LNCAP (cell line): ENCODE measurements at regions not wholly inside any gene's neighbourhood (a gene's known extent, or its start where the extent isn't known, plus 50 kb on each side); places are given as distances from the start of the nearest gene placed in this dataset.

Experiments
- TF ChIP-seq, protein P1 (sequence below): fragments of 450-650 bp; IDR thresholded peaks from 2 replicates; pipeline ENCODE4 v1.5.1; 2017; ENCODE audit warnings: mild to moderate bottlenecking

DNA sequence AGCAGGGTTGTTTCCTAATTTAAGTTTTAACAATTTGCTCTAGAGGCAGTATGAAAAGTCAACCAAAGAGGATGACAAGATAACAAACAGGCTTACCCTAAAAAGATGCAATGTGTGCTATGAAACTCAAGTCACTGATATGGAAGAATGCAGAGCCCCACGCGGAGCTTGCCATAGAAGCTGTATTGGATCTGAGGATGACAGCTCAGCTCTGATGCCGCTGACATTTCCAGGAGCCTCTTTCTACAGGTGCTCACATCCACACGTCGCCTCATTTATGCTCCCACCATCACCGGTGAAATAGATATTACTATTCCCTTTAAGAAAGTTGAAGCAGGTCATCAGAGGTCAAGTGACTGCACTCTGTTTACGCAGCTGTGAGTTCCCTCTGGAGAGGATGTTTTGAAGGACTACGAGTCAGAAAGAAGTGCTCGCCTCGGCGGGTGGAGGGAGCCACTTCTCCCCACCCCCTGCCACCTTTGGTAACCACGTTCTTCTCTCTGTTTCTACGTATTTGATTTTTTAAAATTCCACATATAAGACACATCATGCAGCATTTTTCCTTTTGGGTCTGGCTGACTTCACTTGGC lies 275.4 kb downstream of the GLRX3 start:
- TF ChIP-seq, protein P1, sequence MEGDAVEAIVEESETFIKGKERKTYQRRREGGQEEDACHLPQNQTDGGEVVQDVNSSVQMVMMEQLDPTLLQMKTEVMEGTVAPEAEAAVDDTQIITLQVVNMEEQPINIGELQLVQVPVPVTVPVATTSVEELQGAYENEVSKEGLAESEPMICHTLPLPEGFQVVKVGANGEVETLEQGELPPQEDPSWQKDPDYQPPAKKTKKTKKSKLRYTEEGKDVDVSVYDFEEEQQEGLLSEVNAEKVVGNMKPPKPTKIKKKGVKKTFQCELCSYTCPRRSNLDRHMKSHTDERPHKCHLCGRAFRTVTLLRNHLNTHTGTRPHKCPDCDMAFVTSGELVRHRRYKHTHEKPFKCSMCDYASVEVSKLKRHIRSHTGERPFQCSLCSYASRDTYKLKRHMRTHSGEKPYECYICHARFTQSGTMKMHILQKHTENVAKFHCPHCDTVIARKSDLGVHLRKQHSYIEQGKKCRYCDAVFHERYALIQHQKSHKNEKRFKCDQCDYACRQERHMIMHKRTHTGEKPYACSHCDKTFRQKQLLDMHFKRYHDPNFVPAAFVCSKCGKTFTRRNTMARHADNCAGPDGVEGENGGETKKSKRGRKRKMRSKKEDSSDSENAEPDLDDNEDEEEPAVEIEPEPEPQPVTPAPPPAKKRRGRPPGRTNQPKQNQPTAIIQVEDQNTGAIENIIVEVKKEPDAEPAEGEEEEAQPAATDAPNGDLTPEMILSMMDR: no peak

DNA sequence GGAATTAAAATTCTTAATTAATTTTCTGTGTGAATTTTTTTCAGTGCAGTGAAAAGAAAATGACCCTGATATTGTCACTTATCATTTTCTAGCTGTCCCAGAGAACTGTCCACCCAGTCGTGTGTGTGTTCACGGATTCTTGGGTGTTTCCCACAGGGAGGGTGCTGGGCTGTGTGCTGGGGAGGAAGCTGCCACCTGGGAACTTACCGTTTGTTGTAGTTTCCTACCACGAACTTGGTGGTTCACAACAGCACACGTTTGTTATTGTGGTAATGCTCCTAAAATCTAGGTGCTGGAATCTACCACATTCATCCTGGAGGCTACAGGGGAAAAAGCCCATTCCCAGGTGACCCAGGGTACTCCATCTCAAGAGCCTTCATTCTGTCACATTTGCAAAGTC lies 276.1 kb downstream of the GLRX3 start:
- TF ChIP-seq, protein P1: no peak

DNA sequence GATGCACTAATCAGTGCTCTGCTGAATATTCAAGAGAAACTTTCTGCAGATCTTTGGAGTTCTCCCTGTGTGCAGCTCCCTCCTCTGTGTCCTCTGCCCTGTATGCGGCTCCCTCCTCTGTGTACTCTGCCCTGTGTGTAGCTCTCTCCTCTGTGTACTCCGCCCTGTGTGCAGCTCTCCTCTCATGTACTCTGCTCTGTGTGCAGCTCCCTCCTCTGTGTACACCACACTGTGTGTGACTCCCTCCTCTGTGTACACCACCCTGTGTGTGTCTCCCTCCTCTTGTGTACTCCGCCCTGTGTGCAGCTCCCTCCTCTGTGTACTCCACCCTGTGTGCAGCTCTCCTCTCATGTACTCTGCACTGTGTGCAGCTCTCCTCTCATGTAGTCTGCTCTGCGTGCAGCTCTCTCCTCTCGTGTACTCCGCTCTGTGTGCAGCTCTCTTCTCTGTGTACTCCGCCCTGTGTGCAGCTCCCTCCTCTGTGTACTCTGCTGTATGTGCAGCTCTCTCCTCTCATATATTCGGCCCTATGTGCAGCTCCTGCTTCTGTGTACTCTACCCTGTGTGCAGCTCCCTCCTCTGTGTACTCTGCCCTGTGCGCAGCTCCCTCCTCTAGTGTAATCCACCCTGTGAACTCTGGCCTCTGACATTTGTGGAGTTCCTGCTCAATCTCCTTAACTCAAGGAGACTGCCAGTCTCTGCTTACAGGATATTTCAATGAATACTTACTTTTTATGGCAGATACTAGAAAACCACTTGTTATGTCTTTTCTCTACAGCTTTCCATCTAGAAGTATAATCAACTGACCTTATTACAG lies 280.4 kb downstream of the GLRX3 start:
- TF ChIP-seq, protein P1: no peak

DNA sequence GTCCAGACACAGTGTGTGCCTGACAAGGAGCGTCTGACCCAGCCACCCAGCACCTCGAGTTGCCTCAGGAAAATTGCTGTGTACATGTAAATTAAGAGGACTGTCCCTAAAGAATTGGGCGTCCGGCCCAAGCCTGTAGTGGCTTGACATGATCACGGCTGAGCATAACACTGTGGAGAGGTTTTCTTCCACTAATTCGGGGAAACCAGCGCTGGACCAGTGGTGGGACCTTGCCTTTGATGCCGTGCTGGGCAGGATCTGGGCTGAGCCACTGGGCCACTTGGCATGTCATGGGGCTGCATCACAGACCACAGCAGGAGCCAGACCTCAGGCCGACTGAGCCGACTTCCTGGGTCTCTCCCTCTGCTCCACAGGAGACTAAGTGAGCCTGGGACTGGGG lies 282.5 kb downstream of the GLRX3 start:
- TF ChIP-seq, protein P1: no peak

DNA sequence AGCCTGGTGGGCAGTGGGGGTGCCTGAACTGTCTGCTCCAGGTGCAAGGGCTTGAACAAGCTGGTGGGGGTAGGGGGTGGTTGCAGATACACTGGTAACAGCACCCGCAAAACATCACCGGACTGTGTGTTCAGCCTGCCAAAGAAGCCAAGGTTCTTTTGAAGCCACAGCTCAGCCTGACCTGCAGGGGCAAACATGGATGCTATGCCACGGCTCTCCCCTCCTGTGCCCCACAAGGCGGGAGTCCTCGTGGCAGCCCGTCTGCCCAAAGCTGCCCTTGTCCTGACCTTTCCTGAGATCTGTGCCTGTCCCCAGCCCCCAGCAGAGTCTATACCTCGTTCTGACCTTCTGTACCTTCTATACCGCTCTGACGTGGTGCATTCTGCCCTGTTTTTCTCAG lies 285.7 kb downstream of the GLRX3 start:
- TF ChIP-seq, protein P1: no peak

DNA sequence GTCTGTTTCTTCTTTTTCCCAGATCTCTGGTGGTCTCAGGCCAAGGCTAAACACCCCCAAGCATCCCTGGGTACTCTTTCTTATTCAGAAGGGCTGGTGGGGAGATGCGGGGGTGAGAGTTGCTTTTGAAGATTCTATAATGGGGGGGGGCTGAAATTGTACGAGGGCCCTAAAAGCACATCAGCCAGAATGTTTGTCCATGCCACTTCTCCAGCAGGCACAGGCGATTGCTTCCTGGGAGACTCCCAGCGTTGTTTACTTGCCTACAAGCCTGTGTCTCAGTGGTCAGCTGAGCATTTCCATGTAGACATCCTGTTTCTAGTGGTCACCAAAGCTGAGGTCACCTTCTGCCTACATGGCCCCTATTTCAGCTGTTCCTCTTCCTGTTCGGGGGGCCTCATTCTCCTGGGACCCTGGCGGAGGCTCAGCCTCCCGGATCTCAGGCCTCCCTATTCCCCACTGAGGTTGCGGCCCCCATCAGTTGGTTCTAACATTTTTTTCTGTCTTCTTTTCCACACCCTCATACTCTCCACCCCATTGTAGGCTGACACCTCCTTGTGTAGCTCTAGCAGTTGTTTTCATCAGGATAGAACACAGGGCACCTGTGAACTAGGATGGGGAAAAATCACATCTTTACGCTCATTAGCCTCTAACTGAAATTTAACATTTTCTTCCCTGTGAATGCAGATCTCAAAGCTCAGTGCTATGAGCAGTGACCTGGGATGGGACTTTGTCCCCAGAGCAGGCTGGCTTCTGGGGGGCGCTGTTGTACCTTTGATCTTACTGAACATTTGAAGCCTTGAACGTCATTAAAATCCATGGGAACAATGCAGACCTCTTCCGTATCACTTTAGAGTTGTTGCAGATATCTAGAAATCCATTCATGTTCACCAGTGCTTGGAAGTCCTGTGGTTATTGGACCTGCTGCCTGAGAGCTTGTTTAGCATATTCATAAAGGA lies 286.5 kb downstream of the GLRX3 start:
- TF ChIP-seq, protein P1: no peak
